Choroid plexus epithelial cell (primary cell): ENCODE measurements at regions not wholly inside any gene's neighbourhood (a gene's known extent, or its start where the extent isn't known, plus 50 kb on each side); places are given as distances from the start of the nearest gene placed in this dataset.

Experiments
- DNase-seq: peaks from one replicate; pipeline ENCODE4 v3.0.0-alpha.2; 2010; ENCODE audit warnings: low read depth
- H3K4me3 ChIP-seq: 2 replicates; pipeline ENCODE4 v1.5.1; 2011; ENCODE audit warnings: low read depth, mild to moderate bottlenecking, control low read depth, low read length, moderate library complexity
- TF ChIP-seq, protein P1 (sequence below): conservative IDR thresholded peaks from 2 replicates; pipeline ENCODE4 v1.5.1; 2011; ENCODE audit warnings: low read depth, mild to moderate bottlenecking, control low read depth, inconsistent platforms, low read length, moderate library complexity

DNA sequence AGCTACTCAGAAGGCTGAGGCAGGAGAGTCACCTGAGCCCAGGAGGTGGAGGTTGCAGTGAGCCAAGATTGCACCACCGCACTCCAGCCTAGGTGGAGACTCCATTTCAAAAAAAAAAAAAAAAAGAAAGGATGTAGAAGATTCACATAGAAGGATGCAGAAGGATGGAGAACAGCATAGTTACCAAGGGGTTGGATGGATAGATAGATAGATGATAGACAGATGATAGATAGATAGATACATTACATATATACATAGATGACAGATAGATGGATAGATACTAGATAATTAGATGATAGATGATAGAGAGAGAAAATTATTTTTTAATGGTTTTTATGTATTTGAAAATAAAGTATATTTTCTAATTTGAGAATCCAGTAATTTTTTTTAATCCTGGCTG lies 160.7 kb upstream of the ARID1B start:
- DNase-seq = no peak
- TF ChIP-seq, protein P1, sequence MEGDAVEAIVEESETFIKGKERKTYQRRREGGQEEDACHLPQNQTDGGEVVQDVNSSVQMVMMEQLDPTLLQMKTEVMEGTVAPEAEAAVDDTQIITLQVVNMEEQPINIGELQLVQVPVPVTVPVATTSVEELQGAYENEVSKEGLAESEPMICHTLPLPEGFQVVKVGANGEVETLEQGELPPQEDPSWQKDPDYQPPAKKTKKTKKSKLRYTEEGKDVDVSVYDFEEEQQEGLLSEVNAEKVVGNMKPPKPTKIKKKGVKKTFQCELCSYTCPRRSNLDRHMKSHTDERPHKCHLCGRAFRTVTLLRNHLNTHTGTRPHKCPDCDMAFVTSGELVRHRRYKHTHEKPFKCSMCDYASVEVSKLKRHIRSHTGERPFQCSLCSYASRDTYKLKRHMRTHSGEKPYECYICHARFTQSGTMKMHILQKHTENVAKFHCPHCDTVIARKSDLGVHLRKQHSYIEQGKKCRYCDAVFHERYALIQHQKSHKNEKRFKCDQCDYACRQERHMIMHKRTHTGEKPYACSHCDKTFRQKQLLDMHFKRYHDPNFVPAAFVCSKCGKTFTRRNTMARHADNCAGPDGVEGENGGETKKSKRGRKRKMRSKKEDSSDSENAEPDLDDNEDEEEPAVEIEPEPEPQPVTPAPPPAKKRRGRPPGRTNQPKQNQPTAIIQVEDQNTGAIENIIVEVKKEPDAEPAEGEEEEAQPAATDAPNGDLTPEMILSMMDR = no peak
- no peak overlapping the region for H3K4me3 ChIP-seq

GRCh38 chr6:156613996-156614395 lies 163.2 kb upstream of the ARID1B start:
- TF ChIP-seq, protein P1 = no peak
- H3K4me3 ChIP-seq = no peak overlapping the region
- DNase-seq = no peak

- TF ChIP-seq, protein P1 = no peak
- no peak for DNase-seq
- H3K4me3 ChIP-seq = no peak overlapping the region
Measured at GRCh38 chr6:156612361-156612760, 164.8 kb upstream of the ARID1B start.

DNA sequence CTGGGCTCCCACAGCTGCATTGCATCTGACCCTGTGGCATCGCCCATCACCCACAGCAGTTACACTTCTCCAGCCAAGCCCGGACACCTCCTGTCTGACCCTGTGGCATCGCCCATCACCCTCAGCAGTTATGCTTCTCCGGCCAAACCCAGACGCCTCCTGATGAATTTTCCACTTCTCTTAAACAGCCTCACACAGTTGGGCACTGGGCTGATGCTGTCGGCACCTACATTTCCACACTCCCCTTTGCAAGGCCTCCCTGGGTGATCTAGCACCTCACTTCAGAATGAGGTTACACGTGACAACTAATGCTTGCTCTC lies 175.2 kb upstream of the ARID1B start:
- DNase-seq = no peak
- no peak overlapping the region for H3K4me3 ChIP-seq
- TF ChIP-seq, protein P1 = no peak

DNA sequence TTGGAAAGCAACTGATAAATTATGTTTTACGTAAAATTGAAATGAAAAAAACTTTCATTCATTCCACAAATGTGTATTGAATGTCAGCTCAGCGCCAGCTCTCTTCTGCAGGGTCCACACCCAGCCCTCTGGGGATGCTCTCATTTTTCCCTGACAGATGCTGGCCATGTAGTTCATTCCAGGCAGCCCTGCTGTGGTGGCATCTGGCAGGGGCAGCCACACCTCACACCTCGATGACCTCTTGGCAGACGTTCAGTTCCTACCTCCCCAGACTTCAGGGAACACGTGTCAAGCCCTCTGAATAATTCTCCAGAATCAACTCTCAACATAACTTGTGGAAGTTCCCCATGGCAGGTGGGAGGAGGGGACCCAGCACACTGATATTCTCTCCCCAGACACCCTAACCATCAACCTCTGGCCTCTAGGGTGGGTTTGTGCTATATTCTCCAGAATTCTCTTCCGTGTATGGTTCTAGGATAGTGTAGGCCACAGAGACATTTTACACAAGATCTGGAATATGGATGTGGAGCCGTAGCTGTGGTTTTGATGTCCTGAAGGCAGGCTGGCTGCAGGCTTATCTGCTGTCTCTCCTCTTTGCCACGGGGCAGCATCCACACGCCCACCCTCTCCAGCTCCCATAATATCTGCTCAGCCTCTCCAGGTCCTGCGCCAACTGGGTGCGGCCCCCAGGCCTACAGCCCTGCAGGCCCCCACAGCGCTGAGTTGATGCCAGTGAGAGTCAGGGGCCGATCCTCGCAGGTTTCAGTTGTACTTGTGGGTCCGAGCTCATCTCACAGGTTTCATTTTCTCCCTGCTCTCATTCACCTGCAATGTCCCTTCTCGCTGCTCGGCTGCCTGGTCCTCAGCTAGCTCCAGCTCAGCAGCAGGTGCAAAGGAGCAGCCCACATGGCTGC lies 175.8 kb upstream of the ARID1B start:
- H3K4me3 ChIP-seq = no peak overlapping the region
- DNase-seq = no peak
- TF ChIP-seq, protein P1 = no peak

GRCh38 chr6:156600678-156601077 lies 176.5 kb upstream of the ARID1B start:
- H3K4me3 ChIP-seq = no peak overlapping the region
- TF ChIP-seq, protein P1 = no peak
- no peak for DNase-seq
